ENCODE measurements at regions not wholly inside any gene's neighbourhood (a gene's known extent, or its start where the extent isn't known, plus 50 kb on each side); places are given as distances from the start of the nearest gene placed in this dataset.

DNA sequence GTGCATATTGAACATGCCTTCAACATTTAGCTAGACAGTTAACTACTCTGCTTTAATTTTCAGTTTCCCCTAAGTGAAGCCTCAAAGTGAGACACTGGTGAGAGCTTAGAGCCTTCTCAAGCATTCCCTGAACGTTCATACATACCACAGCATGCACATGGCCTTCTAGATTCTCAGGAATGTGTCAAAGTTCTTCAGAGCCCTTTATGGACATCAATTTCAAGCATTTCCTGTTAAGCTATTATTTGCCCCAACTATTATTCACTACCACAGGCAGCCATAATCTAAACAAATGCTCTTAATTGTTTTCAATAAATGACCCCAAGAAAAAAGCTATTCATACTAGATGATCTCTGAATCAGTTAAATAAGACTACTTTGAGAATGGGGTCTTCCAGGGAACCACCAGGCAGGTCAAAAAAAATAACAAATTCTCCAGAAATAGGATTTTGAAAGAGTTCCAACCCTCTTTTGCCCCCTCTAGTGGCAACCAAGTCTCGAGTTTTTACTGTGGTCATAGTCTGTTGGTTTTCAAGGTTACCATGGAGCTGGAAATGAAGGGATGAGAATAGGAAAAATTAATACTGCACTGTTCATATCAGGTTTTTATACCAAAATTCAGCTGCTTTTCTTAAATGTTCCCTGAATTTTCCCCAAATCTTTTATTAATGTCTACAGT, 235.4 kb downstream of the RAB28 start:
- H4K20me1 ChIP-seq (ENCODE audit: insufficient read depth, low read length) = no peaks in the 10 kb centered on the region
- no peaks in the 10 kb centered on the region for H3K4me1 ChIP-seq (ENCODE audit: low read length)
- H3K27me3 ChIP-seq (ENCODE audit: low read depth, low read length) = no peaks in the 10 kb centered on the region
- no peaks in the 10 kb centered on the region for H3K36me3 ChIP-seq (replicated peaks; ENCODE audit: low read depth, low read length)
- no peaks in the 10 kb centered on the region for H3K79me2 ChIP-seq (ENCODE audit: low read length)
- H3K9ac ChIP-seq (ENCODE audit: low read length) = no peak overlapping the region
- H3K4me3 ChIP-seq (ENCODE audit: low read length) = no peak overlapping the region
- H2AFZ ChIP-seq (ENCODE audit: low read depth, low read length) = no peak overlapping the region
- TF ChIP-seq, protein P1, sequence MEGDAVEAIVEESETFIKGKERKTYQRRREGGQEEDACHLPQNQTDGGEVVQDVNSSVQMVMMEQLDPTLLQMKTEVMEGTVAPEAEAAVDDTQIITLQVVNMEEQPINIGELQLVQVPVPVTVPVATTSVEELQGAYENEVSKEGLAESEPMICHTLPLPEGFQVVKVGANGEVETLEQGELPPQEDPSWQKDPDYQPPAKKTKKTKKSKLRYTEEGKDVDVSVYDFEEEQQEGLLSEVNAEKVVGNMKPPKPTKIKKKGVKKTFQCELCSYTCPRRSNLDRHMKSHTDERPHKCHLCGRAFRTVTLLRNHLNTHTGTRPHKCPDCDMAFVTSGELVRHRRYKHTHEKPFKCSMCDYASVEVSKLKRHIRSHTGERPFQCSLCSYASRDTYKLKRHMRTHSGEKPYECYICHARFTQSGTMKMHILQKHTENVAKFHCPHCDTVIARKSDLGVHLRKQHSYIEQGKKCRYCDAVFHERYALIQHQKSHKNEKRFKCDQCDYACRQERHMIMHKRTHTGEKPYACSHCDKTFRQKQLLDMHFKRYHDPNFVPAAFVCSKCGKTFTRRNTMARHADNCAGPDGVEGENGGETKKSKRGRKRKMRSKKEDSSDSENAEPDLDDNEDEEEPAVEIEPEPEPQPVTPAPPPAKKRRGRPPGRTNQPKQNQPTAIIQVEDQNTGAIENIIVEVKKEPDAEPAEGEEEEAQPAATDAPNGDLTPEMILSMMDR (IDR thresholded peaks at IDR 0.05; ENCODE audit: low read depth, low read length) = peak; percentile 49
- TF ChIP-seq EZH2phosphoT487 (IDR thresholded peaks at IDR 0.05; ENCODE audit: low read depth) = no peak
- no peak overlapping the region for H3K27ac ChIP-seq (ENCODE audit: low read length)
- H3K4me2 ChIP-seq (ENCODE audit: low read length) = no peak overlapping the region
- 0 out of 2 replicates have a peak, but pooled peaks cover 4% of the 10 kb centered on the region for H3K9me3 ChIP-seq (ENCODE audit: insufficient read depth, low read length)

DNA sequence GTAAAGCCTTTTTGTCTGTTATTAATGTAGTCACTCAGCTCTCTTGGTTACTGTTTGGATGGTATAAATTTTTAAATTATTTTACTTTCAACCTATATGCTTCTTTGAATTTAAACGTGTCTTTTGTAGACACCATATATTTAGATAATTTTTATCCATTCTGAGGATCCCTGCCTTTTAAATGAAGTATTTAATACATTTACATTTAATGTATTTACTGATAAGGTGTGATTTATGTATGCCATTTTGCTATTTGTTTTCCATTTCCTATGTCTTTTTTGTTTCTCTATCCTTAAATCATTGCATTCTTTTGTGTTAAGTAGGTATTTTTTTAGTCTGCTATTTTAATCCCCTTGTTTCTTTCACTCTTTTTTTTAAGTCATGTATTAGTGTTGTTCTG, 238.0 kb downstream of the RAB28 start:
- Histone ChIP-seq H3K9me3 (ENCODE audit: insufficient read depth, low read length) (0 out of 2 replicates have a peak, but pooled peaks cover 4% of the 10 kb centered on the region), H3K4me1 (ENCODE audit: low read length) (no peaks in the 10 kb centered on the region), H3K4me2 (ENCODE audit: low read length) (no peak overlapping the region), H3K4me3 (ENCODE audit: low read length) (no peak overlapping the region), H3K9ac (ENCODE audit: low read length) (no peak overlapping the region), H3K79me2 (ENCODE audit: low read length) (no peaks in the 10 kb centered on the region), H4K20me1 (ENCODE audit: insufficient read depth, low read length) (no peaks in the 10 kb centered on the region), H2AFZ (ENCODE audit: low read depth, low read length) (no peak overlapping the region), H3K27me3 (ENCODE audit: low read depth, low read length) (no peaks in the 10 kb centered on the region), H3K27ac (ENCODE audit: low read length) (no peak overlapping the region), H3K36me3 (replicated peaks; ENCODE audit: low read depth, low read length) (no peaks in the 10 kb centered on the region)
- TF ChIP-seq EZH2phosphoT487 (IDR thresholded peaks at IDR 0.05; ENCODE audit: low read depth) = no peak
- TF ChIP-seq, protein P1 (IDR thresholded peaks at IDR 0.05; ENCODE audit: low read depth, low read length) = no peak

DNA sequence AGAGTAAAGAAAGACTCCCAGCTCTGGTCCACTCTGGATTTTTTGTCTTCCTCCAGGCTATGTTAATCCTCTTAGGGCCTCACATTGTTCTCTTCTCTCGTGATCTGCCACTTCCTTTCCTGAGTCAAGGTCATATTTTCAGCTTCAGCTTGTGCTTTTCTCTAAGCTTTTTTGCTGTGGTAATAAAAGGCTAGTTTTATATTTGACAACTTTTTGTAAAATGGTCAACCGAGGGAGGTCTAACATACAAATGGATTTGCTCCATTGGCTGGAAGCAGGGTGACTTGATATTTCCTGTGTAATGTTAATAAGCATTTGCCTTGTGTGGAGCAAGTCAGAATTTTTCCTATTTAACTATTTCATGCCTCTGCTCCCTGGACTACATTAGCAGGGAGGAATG, 239.7 kb downstream of the RAB28 start:
- no peak overlapping the region for H2AFZ ChIP-seq (ENCODE audit: low read depth, low read length)
- no peak overlapping the region for H3K9ac ChIP-seq (ENCODE audit: low read length)
- H3K4me3 ChIP-seq (ENCODE audit: low read length) = no peak overlapping the region
- no peaks in the 10 kb centered on the region for H3K79me2 ChIP-seq (ENCODE audit: low read length)
- no peak overlapping the region for H3K27ac ChIP-seq (ENCODE audit: low read length)
- no peaks in the 10 kb centered on the region for H4K20me1 ChIP-seq (ENCODE audit: insufficient read depth, low read length)
- no peak overlapping the region for H3K4me2 ChIP-seq (ENCODE audit: low read length)
- no peak for TF ChIP-seq EZH2phosphoT487 (IDR thresholded peaks at IDR 0.05; ENCODE audit: low read depth)
- TF ChIP-seq, protein P1 (IDR thresholded peaks at IDR 0.05; ENCODE audit: low read depth, low read length) = no peak
- H3K27me3 ChIP-seq (ENCODE audit: low read depth, low read length) = no peaks in the 10 kb centered on the region
- H3K9me3 ChIP-seq (ENCODE audit: insufficient read depth, low read length) = 0 out of 2 replicates have a peak, but pooled peaks cover 4% of the 10 kb centered on the region
- no peaks in the 10 kb centered on the region for H3K4me1 ChIP-seq (ENCODE audit: low read length)
- no peaks in the 10 kb centered on the region for H3K36me3 ChIP-seq (replicated peaks; ENCODE audit: low read depth, low read length)

DNA sequence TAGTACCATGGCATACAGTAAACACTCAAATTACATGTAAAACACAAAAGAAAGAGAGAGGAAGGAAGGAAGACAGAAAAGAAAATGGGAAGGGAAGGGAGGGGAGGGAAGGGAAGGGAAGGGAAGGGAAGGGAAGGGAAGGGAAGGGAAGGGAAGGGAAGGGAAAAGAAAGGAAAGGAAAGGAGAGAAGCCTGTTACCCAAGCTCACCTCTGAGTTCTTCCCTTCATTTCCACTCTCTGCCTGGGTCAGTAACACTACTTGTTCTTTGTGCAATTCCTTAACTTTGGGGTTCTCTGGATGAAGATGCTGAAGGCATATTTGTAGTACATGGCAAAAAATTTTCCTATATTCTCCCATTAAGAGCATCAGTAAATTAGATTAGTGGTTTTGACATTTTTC, 241.0 kb downstream of the RAB28 start:
- H3K4me2 ChIP-seq (ENCODE audit: low read length) = no peak overlapping the region
- H3K9ac ChIP-seq (ENCODE audit: low read length) = no peak overlapping the region
- H3K36me3 ChIP-seq (replicated peaks; ENCODE audit: low read depth, low read length) = no peaks in the 10 kb centered on the region
- no peak overlapping the region for H3K4me3 ChIP-seq (ENCODE audit: low read length)
- no peak overlapping the region for H2AFZ ChIP-seq (ENCODE audit: low read depth, low read length)
- no peaks in the 10 kb centered on the region for H3K79me2 ChIP-seq (ENCODE audit: low read length)
- H3K27me3 ChIP-seq (ENCODE audit: low read depth, low read length) = no peaks in the 10 kb centered on the region
- no peak overlapping the region for H3K27ac ChIP-seq (ENCODE audit: low read length)
- no peaks in the 10 kb centered on the region for H4K20me1 ChIP-seq (ENCODE audit: insufficient read depth, low read length)
- no peak for TF ChIP-seq EZH2phosphoT487 (IDR thresholded peaks at IDR 0.05; ENCODE audit: low read depth)
- TF ChIP-seq, protein P1 (IDR thresholded peaks at IDR 0.05; ENCODE audit: low read depth, low read length) = no peak
- no peaks in the 10 kb centered on the region for H3K4me1 ChIP-seq (ENCODE audit: low read length)
- 0 out of 2 replicates have a peak, but pooled peaks cover 4% of the 10 kb centered on the region for H3K9me3 ChIP-seq (ENCODE audit: insufficient read depth, low read length)
